Mesodermal cell (in vitro differentiated cells): ENCODE measurements at regions not wholly inside any gene's neighbourhood (a gene's known extent, or its start where the extent isn't known, plus 50 kb on each side); places are given as distances from the start of the nearest gene placed in this dataset.

Experiments used
- H3K27ac ChIP-seq: 2 replicates; pipeline ENCODE4 v1.7.0; 2013; ENCODE audit warnings: mild to moderate bottlenecking, low read depth, low read length, moderate library complexity; ENCODE audit not compliant: severe bottlenecking
- H3K36me3 ChIP-seq: 2 replicates; pipeline ENCODE4 v1.7.1; 2013; ENCODE audit warnings: mild to moderate bottlenecking, low read length, moderate library complexity; ENCODE audit not compliant: control insufficient read depth, insufficient read depth
- H3K4me1 ChIP-seq: one replicate; pipeline ENCODE4 v1.7.1; 2013; ENCODE audit warnings: mild to moderate bottlenecking, low read length; ENCODE audit not compliant: insufficient read depth, control insufficient read depth, poor library complexity, severe bottlenecking
- H3K4me3 ChIP-seq: 2 replicates; pipeline ENCODE4 v1.7.0; 2013; ENCODE audit warnings: low read length, control low read depth, mild to moderate bottlenecking; ENCODE audit not compliant: insufficient read depth, poor library complexity, severe bottlenecking; ENCODE audit errors: extremely low read depth
- H3K9me3 ChIP-seq: 2 replicates; pipeline ENCODE4 v1.7.1; 2013; ENCODE audit warnings: mild to moderate bottlenecking, low read length, moderate library complexity; ENCODE audit not compliant: control insufficient read depth
- WGBS, 2 experiments: methylation state at CpG; one replicate each; pipeline ENCODE4 v1.1.5; 2013; ENCODE audit warnings: missing lambda C conversion rate in 2 of 2; ENCODE audit not compliant: insufficient coverage in 2 of 2; 5-methylcytosine and 5-hydroxymethylcytosine counted together

DNA sequence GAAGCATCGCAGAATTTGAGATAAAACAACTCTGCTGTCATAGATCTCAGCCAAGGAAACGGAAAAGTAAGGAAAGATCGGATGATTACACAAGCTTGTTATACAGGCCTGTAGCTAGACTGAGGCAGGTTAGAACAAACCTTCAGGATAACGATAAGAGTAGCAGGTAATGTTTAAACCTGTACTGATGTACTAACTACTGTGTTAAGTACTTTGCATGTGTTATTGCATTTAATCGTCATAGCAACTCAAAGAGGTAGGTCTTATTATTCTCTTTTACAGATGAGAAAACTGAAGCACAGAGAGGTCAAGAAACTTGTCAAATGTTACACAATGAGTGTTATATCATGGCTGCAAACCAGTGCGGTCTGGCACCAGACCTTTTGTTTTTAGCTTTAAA lies 352.5 kb downstream of the GPAM start:
- 85 to 100% methylated on average over 5 of the region's 6 CpGs for WGBS, 2 experiments
- H3K36me3 ChIP-seq, result no peaks in the 10 kb centered on the region
- H3K27ac ChIP-seq, result no peak overlapping the region
- no peak overlapping the region for H3K4me3 ChIP-seq
- H3K4me1 ChIP-seq, result no peaks in the 10 kb centered on the region
- no peaks in the 10 kb centered on the region for H3K9me3 ChIP-seq

DNA sequence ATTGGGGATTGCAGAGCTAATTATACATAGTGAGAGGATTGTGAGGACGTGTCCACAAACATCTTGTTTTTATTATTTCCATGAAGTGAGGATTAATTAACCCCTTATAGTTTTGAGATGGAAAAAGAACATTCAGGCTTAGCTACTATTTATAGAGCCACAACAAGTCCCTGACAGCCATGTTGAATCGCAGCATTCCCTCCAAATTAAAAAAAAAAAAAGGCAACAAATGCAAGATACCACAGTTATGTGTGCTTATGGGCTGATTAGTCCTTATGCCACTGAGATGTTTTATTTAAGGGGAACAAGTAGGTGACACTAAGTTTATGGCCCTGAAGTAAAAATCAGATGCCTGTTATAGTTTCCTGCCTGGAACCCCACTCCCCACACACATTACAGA lies 350.3 kb downstream of the GPAM start:
- no CpG with 5 or more reads among the region's 2 CpGs for WGBS, 2 experiments
- H3K4me3 ChIP-seq, result no peak overlapping the region
- H3K36me3 ChIP-seq, result no peaks in the 10 kb centered on the region
- no peak overlapping the region for H3K27ac ChIP-seq
- no peaks in the 10 kb centered on the region for H3K9me3 ChIP-seq
- H3K4me1 ChIP-seq, result no peaks in the 10 kb centered on the region

DNA sequence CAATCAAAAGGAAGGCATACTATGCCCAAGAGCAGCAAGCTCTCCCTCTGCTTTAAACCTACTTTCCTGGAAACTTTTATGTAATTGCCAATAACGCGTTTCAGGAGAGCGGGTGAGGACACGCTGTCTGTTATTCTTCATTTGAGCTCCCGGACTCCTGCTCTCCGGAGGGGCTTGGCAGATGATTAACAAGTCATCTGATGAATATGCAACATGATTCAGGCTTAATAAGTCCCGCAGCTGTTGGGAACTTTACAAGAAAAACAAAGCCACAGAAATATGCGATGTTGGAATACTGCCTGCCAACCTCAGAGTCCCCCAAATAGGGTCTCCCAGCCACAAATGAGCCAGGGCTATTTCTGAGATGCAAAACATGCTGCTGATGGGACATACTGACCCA lies 348.0 kb downstream of the GPAM start:
- Histone ChIP-seq H3K9me3 (no peaks in the 10 kb centered on the region), H3K4me1 (no peaks in the 10 kb centered on the region), H3K36me3 (no peaks in the 10 kb centered on the region), H3K4me3 (no peak overlapping the region), H3K27ac (no peak overlapping the region)
- 71 to 85% methylated on average over 8 of the region's 8 CpGs for WGBS, 2 experiments

- Histone ChIP-seq H3K4me3 (no peak overlapping the region), H3K9me3 (no peaks in the 10 kb centered on the region), H3K36me3 (no peaks in the 10 kb centered on the region), H3K4me1 (no peaks in the 10 kb centered on the region), H3K27ac (no peak overlapping the region)
- WGBS, 2 experiments, result 100% methylated on average over 1 of the region's 1 CpG; no CpG with 5 or more reads in 1 of the 2 experiments
Observed at GRCh38 chr10:111836064-111836463, 347.5 kb downstream of the GPAM start.

DNA sequence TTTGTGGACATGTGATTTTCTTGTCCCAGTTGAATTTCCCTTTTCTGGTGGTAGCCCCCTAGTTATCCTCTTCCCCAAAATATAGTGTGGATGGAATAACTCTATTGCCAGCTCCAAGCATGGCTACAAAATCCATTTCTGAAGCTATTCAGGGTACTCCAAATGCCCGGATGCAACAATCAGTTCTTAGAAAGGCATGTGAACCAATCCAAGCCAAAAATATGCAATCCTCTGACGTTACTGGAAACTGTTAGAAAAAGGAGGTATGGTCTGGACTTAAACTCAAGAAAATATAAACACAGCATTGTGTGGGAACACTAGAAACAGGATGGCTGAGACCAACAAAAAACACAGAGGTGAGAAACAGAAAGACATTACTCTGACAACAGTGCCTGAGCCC lies 347.0 kb downstream of the GPAM start:
- no peaks in the 10 kb centered on the region for H3K4me1 ChIP-seq
- WGBS, 2 experiments, result 60 to 100% methylated on average over 1 to 2 of the region's 2 CpGs
- H3K36me3 ChIP-seq, result no peaks in the 10 kb centered on the region
- no peak overlapping the region for H3K4me3 ChIP-seq
- no peaks in the 10 kb centered on the region for H3K9me3 ChIP-seq
- H3K27ac ChIP-seq, result no peak overlapping the region

GRCh38 chr10:111837086-111837485 lies 346.5 kb downstream of the GPAM start:
- Histone ChIP-seq H3K9me3 (no peaks in the 10 kb centered on the region), H3K27ac (no peak overlapping the region), H3K4me3 (no peak overlapping the region), H3K4me1 (no peaks in the 10 kb centered on the region), H3K36me3 (no peaks in the 10 kb centered on the region)
- WGBS, 2 experiments, result no CpG with 5 or more reads among the region's 2 CpGs

DNA sequence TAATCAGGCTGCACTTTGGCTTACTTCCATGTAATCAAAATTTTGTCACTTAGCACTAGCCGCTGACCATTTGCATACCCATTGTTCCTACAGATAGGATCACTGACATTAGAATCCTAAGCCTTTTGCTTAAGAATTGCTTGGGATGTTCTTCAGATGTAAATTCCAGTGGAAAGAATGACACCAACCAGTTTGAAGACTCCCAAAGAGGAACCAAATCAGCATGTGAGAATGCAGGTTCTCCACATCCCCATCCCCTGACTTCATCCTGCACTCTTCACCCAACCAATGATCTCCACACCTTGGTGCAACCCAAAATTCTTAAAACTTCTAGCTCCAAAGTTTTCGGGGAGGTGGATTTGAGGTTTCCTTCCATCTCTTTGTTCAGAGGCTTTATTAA lies 345.6 kb downstream of the GPAM start:
- WGBS, 2 experiments, result 68 to 80% methylated on average over 1 to 2 of the region's 2 CpGs
- no peaks in the 10 kb centered on the region for H3K9me3 ChIP-seq
- no peaks in the 10 kb centered on the region for H3K36me3 ChIP-seq
- H3K4me1 ChIP-seq, result no peaks in the 10 kb centered on the region
- no peak overlapping the region for H3K4me3 ChIP-seq
- no peak overlapping the region for H3K27ac ChIP-seq

DNA sequence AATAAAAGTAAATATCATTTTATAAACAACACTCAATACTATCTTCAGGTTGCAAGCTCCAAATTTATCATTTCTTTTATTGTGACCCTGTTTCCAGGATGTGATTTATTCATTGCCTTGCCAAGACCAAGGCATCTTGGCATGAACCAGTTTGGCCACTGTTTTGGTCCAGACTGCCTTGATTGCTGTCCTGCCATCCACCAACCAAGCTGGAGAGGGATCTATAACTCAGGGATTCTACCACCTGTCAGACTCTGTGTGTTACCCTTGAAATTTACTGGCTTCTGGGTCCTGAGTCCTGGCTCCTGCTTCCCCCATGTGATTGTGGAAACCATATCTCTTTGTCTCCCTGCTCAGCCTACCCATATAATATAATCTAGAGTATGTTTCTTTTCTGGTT lies 343.0 kb downstream of the GPAM start:
- H3K9me3 ChIP-seq, result no peaks in the 10 kb centered on the region
- H3K4me1 ChIP-seq, result no peaks in the 10 kb centered on the region
- no peaks in the 10 kb centered on the region for H3K36me3 ChIP-seq
- no peak overlapping the region for H3K27ac ChIP-seq
- H3K4me3 ChIP-seq, result no peak overlapping the region

- Histone ChIP-seq H3K4me3 (no peak overlapping the region), H3K4me1 (no peaks in the 10 kb centered on the region), H3K9me3 (no peaks in the 10 kb centered on the region), H3K27ac (no peak overlapping the region), H3K36me3 (no peaks in the 10 kb centered on the region)
- 100% methylated on average over 1 of the region's 2 CpGs for WGBS, 2 experiments
Observed at GRCh38 chr10:111852801-111853200, 330.8 kb downstream of the GPAM start.

DNA sequence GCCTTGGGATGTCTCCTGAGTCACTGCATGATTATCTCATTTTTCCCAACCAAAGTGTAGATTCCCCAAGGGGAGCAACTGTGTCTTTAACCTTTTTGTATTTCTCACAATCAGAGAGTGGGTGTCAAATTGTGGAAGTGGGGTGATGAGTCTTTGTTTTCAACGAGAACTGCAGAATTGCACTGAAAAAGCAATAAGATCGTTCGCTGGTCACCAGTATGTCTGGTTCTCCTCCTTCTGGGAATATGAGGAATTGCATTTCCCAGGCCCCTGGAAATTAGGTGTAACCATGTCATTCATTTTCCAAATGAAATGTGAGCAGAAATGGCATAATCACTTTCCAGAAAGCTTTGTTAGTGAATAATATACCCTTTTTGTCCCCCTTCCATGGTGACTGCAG lies 326.9 kb downstream of the GPAM start:
- H3K4me1 ChIP-seq, result no peaks in the 10 kb centered on the region
- no peak overlapping the region for H3K4me3 ChIP-seq
- no peaks in the 10 kb centered on the region for H3K36me3 ChIP-seq
- no peaks in the 10 kb centered on the region for H3K9me3 ChIP-seq
- 75 to 90% methylated on average over 2 to 3 of the region's 3 CpGs for WGBS, 2 experiments
- no peak overlapping the region for H3K27ac ChIP-seq

- WGBS, 2 experiments, result 72 to 88% methylated on average over 1 to 2 of the region's 3 CpGs
- H3K4me1 ChIP-seq, result no peaks in the 10 kb centered on the region
- H3K9me3 ChIP-seq, result no peaks in the 10 kb centered on the region
- no peak overlapping the region for H3K4me3 ChIP-seq
- no peaks in the 10 kb centered on the region for H3K36me3 ChIP-seq
- H3K27ac ChIP-seq, result no peak overlapping the region
Observed at GRCh38 chr10:111865550-111865949, 318.0 kb downstream of the GPAM start.

DNA sequence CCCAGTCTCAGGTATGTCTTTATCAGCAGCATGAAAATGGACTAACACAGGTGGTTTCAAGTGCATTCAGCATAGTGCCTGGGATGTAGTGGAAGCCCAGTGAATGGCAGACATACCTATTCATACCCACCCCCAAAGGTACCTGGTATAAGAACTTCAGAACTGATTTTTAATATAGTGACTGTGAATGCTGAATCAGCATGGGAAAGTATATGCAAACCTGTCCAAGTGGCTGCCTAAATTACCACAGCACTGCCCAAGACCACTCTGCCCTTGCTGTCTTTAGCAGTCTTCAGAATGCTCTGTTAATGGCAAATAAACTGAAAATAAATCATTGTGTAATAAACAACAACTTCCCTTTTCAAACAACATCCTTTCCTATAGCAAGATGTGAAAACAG lies 312.1 kb downstream of the GPAM start:
- Histone ChIP-seq H3K27ac (no peak overlapping the region), H3K4me1 (no peaks in the 10 kb centered on the region), H3K9me3 (no peaks in the 10 kb centered on the region), H3K36me3 (no peaks in the 10 kb centered on the region), H3K4me3 (no peak overlapping the region)
